Endothelial cell of umbilical vein (primary cell): ENCODE measurements at regions not wholly inside any gene's neighbourhood (a gene's known extent, or its start where the extent isn't known, plus 50 kb on each side); places are given as distances from the start of the nearest gene placed in this dataset.

ENCODE experiments used
- CTCF ChIP-seq, 2 donors: IDR thresholded peaks; 1 replicate in 1 of 2; 2 replicates in 1 of 2; pipeline ENCODE4 v1.5.1; 2011; ENCODE audit warnings: low read length in 2 of 2, mild to moderate bottlenecking in 2 of 2, moderate library complexity in 2 of 2, control low read depth in 1 of 2, inconsistent platforms in 1 of 2, low read depth in 1 of 2; ENCODE audit not compliant: insufficient read depth in 1 of 2; ENCODE audit errors: extremely low read depth in 1 of 2
- JUN ChIP-seq: IDR thresholded peaks from 2 replicates; pipeline ENCODE4 v1.6.1; 2011; ENCODE audit warnings: borderline replicate concordance, low read depth; ENCODE audit not compliant: insufficient read length, insufficient read depth
- MYC ChIP-seq: IDR thresholded peaks from one replicate; pipeline ENCODE4 v1.6.1; 2011; ENCODE audit warnings: mild to moderate bottlenecking, low read depth, low read length

GRCh38 chr22:47446331-47446730 lies 683.9 kb downstream of the TBC1D22A start:
- TF ChIP-seq CTCF (IDR thresholded peaks at IDR 0.05; ENCODE audit: extremely low read depth in 1 of 2, insufficient read depth in 1 of 2, low read depth in 1 of 2, low read length in 2 of 2), result no peak
- no peak for TF ChIP-seq JUN
- TF ChIP-seq MYC, result no peak
